GM18499 (cell line): ENCODE measurements at regions not wholly inside any gene's neighbourhood (a gene's known extent, or its start where the extent isn't known, plus 50 kb on each side); places are given as distances from the start of the nearest gene placed in this dataset.

Source experiments
- ATAC-seq: cut with Tn5 transposase; IDR thresholded peaks from one replicate; pipeline ENCODE4 v1.9.1; 2021; ENCODE audit warnings: moderate number of reproducible peaks; ENCODE audit not compliant: insufficient read depth, unreplicated experiment

DNA sequence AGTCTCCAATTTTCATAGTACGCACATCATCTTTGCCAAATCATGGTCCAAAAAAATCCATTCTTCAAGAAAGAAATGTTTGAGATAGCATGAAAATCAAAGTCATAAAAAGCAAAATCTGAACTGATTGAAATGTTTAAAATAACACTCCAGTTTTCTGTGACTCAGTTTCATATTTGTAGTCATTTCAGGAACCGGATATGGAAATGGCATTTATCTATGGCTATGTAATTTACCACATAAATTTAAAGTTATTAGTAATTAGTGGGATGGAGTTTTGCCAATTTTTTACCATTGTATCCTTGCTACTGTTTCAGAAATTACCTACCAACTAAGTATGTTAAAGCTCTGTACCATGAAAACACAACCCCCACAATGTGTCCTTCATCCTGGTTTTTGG is 456.6 kb upstream of the ACVR2A start:
- no peak for ATAC-seq

- ATAC-seq: no peak
These were observed 458.5 kb upstream of the ACVR2A start for GRCh38 chr2:147386284-147386683.

DNA sequence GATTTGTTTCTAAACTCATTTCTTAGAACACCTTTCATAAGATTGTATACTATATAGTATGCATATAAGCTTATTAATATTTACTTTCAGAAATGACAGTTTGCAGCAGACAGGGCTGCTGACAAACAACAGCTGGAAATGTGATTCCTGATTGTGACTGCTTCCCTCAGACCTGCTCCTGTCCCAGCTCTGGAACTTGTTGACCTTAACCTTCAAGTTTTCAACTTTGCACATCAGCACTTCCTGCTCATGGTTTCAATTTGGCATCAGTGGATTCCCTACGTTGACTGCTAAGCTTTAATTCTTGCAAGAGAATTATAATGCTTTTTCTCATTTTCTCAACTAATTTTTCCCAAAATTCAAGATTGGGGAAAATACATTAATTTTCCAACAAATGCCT is 459.2 kb upstream of the ACVR2A start:
- no peak for ATAC-seq

GRCh38 chr2:147384659-147385058 is 460.2 kb upstream of the ACVR2A start:
- no peak for ATAC-seq

GRCh38 chr2:147382322-147382948 is 462.4 kb upstream of the ACVR2A start:
- ATAC-seq: no peak

- ATAC-seq: no peak
These were observed 466.4 kb upstream of the ACVR2A start for GRCh38 chr2:147378403-147378802.

GRCh38 chr2:147375073-147375472 is 469.8 kb upstream of the ACVR2A start:
- ATAC-seq: no peak

GRCh38 chr2:147374423-147374811 is 470.4 kb upstream of the ACVR2A start:
- ATAC-seq: no peak

DNA sequence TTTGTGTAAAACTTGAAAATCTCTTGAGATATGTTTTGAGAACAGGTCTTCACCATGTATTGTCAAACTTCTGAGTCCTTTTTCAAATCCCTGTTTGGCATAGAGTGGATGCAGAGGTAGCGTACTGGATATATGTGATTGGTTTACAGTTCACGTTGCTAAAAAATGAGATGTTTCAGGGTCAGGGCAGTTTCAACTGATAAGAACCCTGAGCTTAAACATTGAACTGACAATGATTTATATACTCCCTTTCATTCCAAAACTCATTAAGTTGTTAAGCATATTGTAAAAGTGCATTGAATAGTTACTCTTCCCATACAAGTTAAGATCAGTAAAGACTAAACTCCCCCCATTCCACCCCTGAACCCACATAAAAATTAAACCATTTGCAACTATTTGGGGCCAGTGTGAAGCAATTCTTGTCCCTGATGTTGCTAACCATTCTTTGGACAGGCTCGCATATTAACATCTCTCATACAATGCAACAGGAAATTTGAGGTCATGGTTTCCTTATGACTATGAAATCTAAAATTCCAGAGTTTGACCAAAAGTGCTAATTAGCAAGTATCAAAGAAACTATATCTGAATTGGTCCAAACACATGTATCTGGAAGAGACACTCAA is 470.9 kb upstream of the ACVR2A start:
- ATAC-seq: no peak

DNA sequence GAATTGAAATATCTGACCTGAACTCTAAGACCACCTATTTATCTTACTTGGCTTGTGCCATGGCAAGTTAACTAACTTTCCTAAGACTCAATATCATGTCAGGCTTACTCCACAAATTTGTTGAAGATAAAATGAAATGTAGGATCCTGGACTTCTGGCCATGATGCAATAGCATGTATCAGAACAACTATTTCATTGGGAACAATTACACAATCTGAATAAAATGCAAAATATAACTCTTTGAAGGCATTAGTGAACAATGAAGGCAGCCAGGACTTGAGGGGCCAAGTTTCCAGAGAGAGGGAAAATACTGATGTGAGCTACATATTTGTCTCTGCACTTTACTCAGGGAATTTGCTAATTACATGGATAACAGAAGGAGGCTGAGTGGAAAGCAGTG is 476.5 kb upstream of the ACVR2A start:
- ATAC-seq: no peak

GRCh38 chr2:147366279-147366678 is 478.6 kb upstream of the ACVR2A start:
- ATAC-seq: no peak

- no peak for ATAC-seq
These were observed 479.2 kb upstream of the ACVR2A start for GRCh38 chr2:147365622-147366021.

GRCh38 chr2:147364597-147364996 is 480.2 kb upstream of the ACVR2A start:
- no peak for ATAC-seq

GRCh38 chr2:147363181-147363580 is 481.6 kb upstream of the ACVR2A start:
- ATAC-seq: no peak

GRCh38 chr2:147358375-147358774 is 486.5 kb upstream of the ACVR2A start:
- ATAC-seq: no peak

GRCh38 chr2:147356157-147356556 is 488.7 kb upstream of the ACVR2A start:
- no peak for ATAC-seq

DNA sequence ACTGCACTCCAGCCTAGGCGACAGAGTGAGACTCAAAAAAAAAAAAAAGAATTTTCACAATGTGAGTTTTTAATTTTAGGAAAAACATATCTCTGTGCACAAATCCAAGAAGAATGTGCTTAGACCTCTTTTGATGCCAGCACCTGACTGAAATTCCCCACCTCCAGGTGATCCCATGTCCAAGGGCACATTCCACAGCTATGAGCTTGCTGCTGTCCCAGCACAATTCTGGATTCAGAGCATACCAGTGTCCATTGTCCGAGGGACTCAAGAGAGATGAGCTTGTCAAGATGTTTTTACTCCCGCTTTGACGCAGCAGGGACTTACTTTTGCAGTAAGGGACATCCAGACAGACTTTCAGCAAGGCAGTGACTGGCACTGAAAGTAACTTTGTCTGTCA is 489.1 kb upstream of the ACVR2A start:
- ATAC-seq: no peak

DNA sequence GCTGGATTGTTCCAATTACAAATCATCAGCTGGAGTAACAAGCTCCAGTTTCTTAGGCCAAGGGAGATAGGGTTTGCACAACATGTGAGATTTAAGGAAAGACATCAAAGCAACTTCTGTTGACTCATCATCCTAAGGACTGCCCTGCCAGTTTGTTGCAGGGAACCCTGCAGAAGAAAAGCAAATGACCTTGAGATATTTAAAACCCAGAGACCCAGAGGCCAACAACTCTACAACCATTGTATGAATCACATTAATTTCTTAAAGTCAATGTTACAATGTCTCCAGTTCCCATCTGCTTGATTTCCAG is 491.8 kb upstream of the ACVR2A start:
- ATAC-seq: no peak

- ATAC-seq: no peak
These were observed 492.4 kb upstream of the ACVR2A start for GRCh38 chr2:147352264-147353071.

GRCh38 chr2:147351784-147352183 is 493.0 kb upstream of the ACVR2A start:
- no peak for ATAC-seq

GRCh38 chr2:147348931-147349555 is 495.8 kb upstream of the ACVR2A start:
- ATAC-seq: no peak
